Esophagus squamous epithelium (tissue), 5 donors: ENCODE measurements at regions not wholly inside any gene's neighbourhood (a gene's known extent, or its start where the extent isn't known, plus 50 kb on each side); places are given as distances from the start of the nearest gene placed in this dataset.

ENCODE experiments used
- DNase-seq: peaks from one replicate; lab custom pipeline; 2025; lab: John Stamatoyannopoulos, UW
- H3K27ac ChIP-seq, 4 donors: fragments of 200-600 bp; sonication (generic); one replicate each; pipeline ENCODE4 v1.5.1; 2016 to 2019; ENCODE audit warnings: mild to moderate bottlenecking in 1 of 4
- H3K27me3 ChIP-seq, 4 donors: fragments of 200-600 bp; sonication (generic); 1 replicate in 3 of 4; 2 replicates in 1 of 4; pipeline versions ENCODE4 v1.5.1 to v1.6.0; 2017 to 2021; ENCODE audit warnings: antibody characterized with exemption in 1 of 4
- H3K36me3 ChIP-seq, 3 donors: fragments of 200-600 bp; sonication (generic); one replicate each; pipeline ENCODE4 v1.5.1; 2016 to 2019
- H3K4me1 ChIP-seq, 3 donors: fragments of 200-600 bp; sonication (generic); one replicate each; pipeline ENCODE4 v1.5.1; 2017 to 2019
- H3K4me3 ChIP-seq, 4 donors: fragments of 200-600 bp; sonication (generic); 1 replicate in 3 of 4; 2 replicates in 1 of 4; pipeline ENCODE4 v1.5.1; 2016 to 2019; ENCODE audit warnings: mild to moderate bottlenecking in 2 of 4, moderate library complexity in 1 of 4
- H3K9me3 ChIP-seq, 3 donors: fragments of 200-600 bp; sonication (generic); one replicate each; pipeline ENCODE4 v1.5.1; 2016 to 2019
- CTCF ChIP-seq, 6 experiments: fragments of 450-650 bp in 4 of 6; fragments of 200-600 bp in 2 of 6; sonication (generic) in 2 of 6; IDR thresholded peaks; one replicate each; pipeline ENCODE4 v1.5.1; 2016 to 2019; ENCODE audit warnings: antibody characterized with exemption in 6 of 6, mild to moderate bottlenecking in 4 of 6, moderate library complexity in 4 of 6
- POLR2A ChIP-seq, 4 donors: fragments of 450-650 bp; IDR thresholded peaks; one replicate each; pipeline ENCODE4 v1.6.1; 2017; ENCODE audit warnings: antibody characterized with exemption in 4 of 4, mild to moderate bottlenecking in 4 of 4, moderate library complexity in 3 of 4
- WGBS, 2 donors: methylation state at CpG; one replicate each; pipeline ENCODE4 v1.1.5; 2018; 5-methylcytosine and 5-hydroxymethylcytosine counted together
- intact Hi-C: fragments of 100-400 bp; cut with DNase I; formaldehyde crosslinking; loops from one replicate; pipeline ENCODE4 v1.15.0; 2022
- donor health status: DM: yes; HTN: yes; CAD: no.

GRCh38 chr12:45540661-45541341 lies 188.7 kb upstream of the ARID2 start:
- no peaks in the 10 kb centered on the region for H3K9me3 ChIP-seq
- TF ChIP-seq POLR2A (IDR thresholded peaks at IDR 0.05) (no peak), CTCF (IDR thresholded peaks at IDR 0.05) (no peak)
- no peaks in the 10 kb centered on the region for H3K36me3 ChIP-seq
- intact Hi-C loops: loop anchor here (10.0 kb wide), 1 partner anchor 184 kb away; the partner anchor contains the start of gene ARID2
- WGBS, 2 donors: 67 to 88% methylated on average over 1 of the region's 1 CpG
- no peak overlapping the region for H3K4me3 ChIP-seq
- DNase-seq: no peak
- no peak overlapping the region for H3K27ac ChIP-seq
- peaks cover 0 to 8% (median 0%) of the 10 kb centered on the region in 4 donors for H3K27me3 ChIP-seq
- no peaks in the 10 kb centered on the region for H3K4me1 ChIP-seq

GRCh38 chr12:45543887-45544286 lies 185.6 kb upstream of the ARID2 start:
- intact Hi-C loops: loop anchor here (10.0 kb wide), 1 partner anchor 181 kb away; the partner anchor contains the start of gene ARID2
- TF ChIP-seq POLR2A (IDR thresholded peaks at IDR 0.05) (no peak), CTCF (IDR thresholded peaks at IDR 0.05) (peak; percentile 27 to 81 (median 70))
- H3K27me3 ChIP-seq: no peaks in the 10 kb centered on the region
- no peak overlapping the region for H3K27ac ChIP-seq
- no peaks in the 10 kb centered on the region for H3K36me3 ChIP-seq
- 0 to 5% methylated on average over 2 of the region's 2 CpGs for WGBS, 2 donors
- no peak for DNase-seq
- no peaks in the 10 kb centered on the region for H3K9me3 ChIP-seq
- peaks cover 0 to 4% (median 0%) of the 10 kb centered on the region in 3 donors for H3K4me1 ChIP-seq
- H3K4me3 ChIP-seq: no peak overlapping the region

- H3K4me3 ChIP-seq: no peak overlapping the region
- intact Hi-C loops: loop anchor here (10.0 kb wide), 1 partner anchor 178 kb away; the partner anchor contains the start of gene ARID2
- peaks cover 0 to 29% (median 0%) of the 10 kb centered on the region in 3 donors for H3K4me1 ChIP-seq
- no peaks in the 10 kb centered on the region for H3K36me3 ChIP-seq
- DNase-seq: no peak
- no peaks in the 10 kb centered on the region for H3K27me3 ChIP-seq
- no peak overlapping the region for H3K27ac ChIP-seq
- 80% methylated on average over 2 of the region's 2 CpGs; no CpG with 5 or more reads in 1 of the 2 donors for WGBS, 2 donors
- H3K9me3 ChIP-seq: no peaks in the 10 kb centered on the region
- TF ChIP-seq POLR2A (IDR thresholded peaks at IDR 0.05): no peak
- TF ChIP-seq CTCF (IDR thresholded peaks at IDR 0.05): no peak
Observed at GRCh38 chr12:45546545-45546944, 183.0 kb upstream of the ARID2 start.

- intact Hi-C loops: loop anchor here (10.0 kb wide), 1 partner anchor 178 kb away; the partner anchor contains the start of gene ARID2
- no peak overlapping the region for H3K27ac ChIP-seq
- WGBS, 2 donors: 100% methylated on average over 1 of the region's 1 CpG; no CpG with 5 or more reads in 1 of the 2 donors
Observed at GRCh38 chr12:45547132-45547531, 182.4 kb upstream of the ARID2 start.

More at GRCh38 chr12:45547132-45547531, 182.4 kb upstream of the ARID2 start:
- H3K4me3 ChIP-seq: no peak overlapping the region
- no peaks in the 10 kb centered on the region for H3K9me3 ChIP-seq
- H3K36me3 ChIP-seq: no peaks in the 10 kb centered on the region
- TF ChIP-seq CTCF (IDR thresholded peaks at IDR 0.05) (no peak), POLR2A (IDR thresholded peaks at IDR 0.05) (no peak)
- H3K27me3 ChIP-seq: no peaks in the 10 kb centered on the region
- no peak for DNase-seq
- H3K4me1 ChIP-seq: peaks cover 0 to 31% (median 0%) of the 10 kb centered on the region in 3 donors
